ENCODE measurements at regions not wholly inside any gene's neighbourhood (a gene's known extent, or its start where the extent isn't known, plus 50 kb on each side); places are given as distances from the start of the nearest gene placed in this dataset.

- no peak for TF ChIP-seq CTCF (IDR thresholded peaks at IDR 0.05)
- TF ChIP-seq POLR2A (IDR thresholded peaks at IDR 0.05): no peak
Observed at GRCh38 chr3:24674261-24674660, 179.6 kb upstream of the THRB start.

All from right lobe of liver (tissue), 4 donors.